A549 (cell line): ENCODE measurements at regions not wholly inside any gene's neighbourhood (a gene's known extent, or its start where the extent isn't known, plus 50 kb on each side); places are given as distances from the start of the nearest gene placed in this dataset.

Source experiments
- ATAC-seq, 2 experiments: fragments of 200-7000 bp in 1 of 2; fragments of >200 bp in 1 of 2; cut with Nextera tagmentation in 1 of 2; cut with Tn5 transposase in 1 of 2; 3 replicates each; pipeline versions ENCODE4 v1.8.0 to v1.9.1; 2018 to 2020; ENCODE audit warnings: mild to moderate bottlenecking in 1 of 2, moderate library complexity in 1 of 2
- CTCF ChIA-PET: fragments of 300-600 bp; sonication (Branson Sonifier 250); formaldehyde crosslinking; extraction: SDS; loops from one replicate; lab custom pipeline; 2021; ENCODE audit warnings: antibody characterized with exemption, inconsistent platforms; lab: Yijun Ruan, JAX
- POLR2A ChIA-PET: fragments of 350-600 bp; formaldehyde crosslinking; extraction: SDS; loops from one replicate; lab custom pipeline; 2021; ENCODE audit warnings: antibody characterized with exemption, inconsistent platforms; lab: Yijun Ruan, JAX
- DNase-seq, 2 experiments: peaks; one replicate each; pipeline versions ENCODE4 v3.0.0 to v3.0.0-alpha.2; 2011 to 2016; ENCODE audit warnings: low read depth in 1 of 2, low spot score in 1 of 2
- FAIRE-seq: peaks from 2 replicates; lab custom pipeline; 2011; peaks lifted over from hg19 to GRCh38; lab: Jason Lieb, UNC
- H3K27ac ChIP-seq, 2 experiments: fragments of >200 bp; sonication (Bioruptor Twin); formaldehyde crosslinking; 3 replicates each; pipeline ENCODE4 v1.5.1; 2016 to 2017
- H3K4me1 ChIP-seq: fragments of >200 bp; sonication (Bioruptor Twin); formaldehyde crosslinking; 3 replicates; pipeline ENCODE4 v1.6.1; 2016
- H3K4me2 ChIP-seq: fragments of >200 bp; sonication (Bioruptor Twin); formaldehyde crosslinking; 3 replicates; pipeline ENCODE4 v1.6.1; 2016
- H3K4me3 ChIP-seq: fragments of >200 bp; sonication (Bioruptor Twin); formaldehyde crosslinking; 3 replicates; pipeline ENCODE4 v1.5.1; 2016
- H3K9me3 ChIP-seq: fragments of >200 bp; sonication (Bioruptor Twin); formaldehyde crosslinking; 3 replicates; pipeline ENCODE4 v1.6.1; 2016
- BHLHE40 ChIP-seq: IDR thresholded peaks from 2 replicates; pipeline ENCODE4 v1.6.1; 2012; ENCODE audit warnings: low read depth, low read length, inconsistent platforms
- CBX2 ChIP-seq: fragments of 200-600 bp; sonication (generic); IDR thresholded peaks from 2 replicates; pipeline ENCODE4 v1.6.1; 2016; ENCODE audit warnings: low read depth, mild to moderate bottlenecking, borderline replicate concordance
- CHD2 ChIP-seq: fragments of 150-350 bp; IDR thresholded peaks from 2 replicates; pipeline ENCODE4 v1.6.1; 2014; ENCODE audit warnings: low read length; ENCODE audit not compliant: partially characterized antibody
- EHF ChIP-seq: fragments of 250-450 bp; sonication (Bioruptor Pico); IDR thresholded peaks from 2 replicates; pipeline ENCODE4 v1.5.0; 2020; ENCODE audit warnings: mild to moderate bottlenecking
- EHMT2 ChIP-seq: fragments of 200-600 bp; sonication (generic); IDR thresholded peaks from 2 replicates; pipeline ENCODE4 v1.6.1; 2016; ENCODE audit warnings: antibody characterized with exemption, low read depth, mild to moderate bottlenecking, moderate library complexity
- FOXS1 ChIP-seq: fragments of 250-450 bp; sonication (Bioruptor Pico); IDR thresholded peaks from 2 replicates; pipeline ENCODE4 v1.5.0; 2020; ENCODE audit warnings: mild to moderate bottlenecking, moderate library complexity
- HOXB13 ChIP-seq: fragments of 250-450 bp; sonication (Bioruptor Pico); IDR thresholded peaks from 2 replicates; pipeline ENCODE4 v1.5.0; 2020; ENCODE audit warnings: low read depth, mild to moderate bottlenecking, moderate library complexity
- HOXB5 ChIP-seq: fragments of 250-450 bp; sonication (Bioruptor Pico); IDR thresholded peaks from 2 replicates; pipeline ENCODE4 v1.5.0; 2020; ENCODE audit warnings: mild to moderate bottlenecking, moderate library complexity
- MAFK ChIP-seq: fragments of 450-650 bp; IDR thresholded peaks from 2 replicates; pipeline ENCODE4 v1.6.1; 2014; ENCODE audit not compliant: partially characterized antibody
- MAZ ChIP-seq: fragments of 150-350 bp; IDR thresholded peaks from 2 replicates; pipeline ENCODE4 v1.6.1; 2014; ENCODE audit warnings: antibody characterized with exemption, low read depth, low read length, borderline replicate concordance
- NFE2L2 ChIP-seq: fragments of 150-350 bp; conservative IDR thresholded peaks from 2 replicates; pipeline ENCODE4 v1.6.1; 2014; ENCODE audit warnings: low read length
- NR3C1 ChIP-seq: fragments of >200 bp; sonication (Bioruptor Twin); formaldehyde crosslinking; IDR thresholded peaks from 3 replicates; pipeline ENCODE4 v1.6.1; 2017
- PHF8 ChIP-seq: fragments of 200-600 bp; sonication (generic); IDR thresholded peaks from 2 replicates; pipeline ENCODE4 v1.6.1; 2016; ENCODE audit warnings: low read depth, mild to moderate bottlenecking, antibody characterized with exemption, moderate library complexity, borderline replicate concordance
- POLR2AphosphoS2 ChIP-seq: conservative IDR thresholded peaks from 2 replicates; pipeline ENCODE4 v1.6.1; 2012; ENCODE audit warnings: low read length, improper control_type of control experiment, inconsistent platforms
- RCOR1 ChIP-seq: fragments of 150-350 bp; IDR thresholded peaks from 2 replicates; pipeline ENCODE4 v1.6.1; 2014; ENCODE audit warnings: antibody characterized with exemption, low read length, low read depth
- RFX5 ChIP-seq: fragments of 450-650 bp; IDR thresholded peaks from 2 replicates; pipeline ENCODE4 v1.7.1; 2014; ENCODE audit warnings: antibody characterized with exemption, mild to moderate bottlenecking, moderate library complexity
- TP53 ChIP-seq: fragments of 250-450 bp; sonication (Bioruptor Pico); IDR thresholded peaks from 2 replicates; pipeline ENCODE4 v1.5.0; 2021; ENCODE audit warnings: mild to moderate bottlenecking, moderate library complexity
- WGBS: methylation state at CpG from one replicate; pipeline ENCODE4 v1.1.6; 2017; ENCODE audit errors: missing lambda C conversion rate; 5-methylcytosine and 5-hydroxymethylcytosine counted together
- TF ChIP-seq, protein P1 (sequence below): fragments of 250-450 bp; sonication (Bioruptor Pico); IDR thresholded peaks from 2 replicates; pipeline ENCODE4 v1.5.0; 2020; ENCODE audit warnings: low read depth, mild to moderate bottlenecking, moderate library complexity
- TF ChIP-seq, protein P2 (sequence below): fragments of >200 bp; sonication (Bioruptor Twin); formaldehyde crosslinking; IDR thresholded peaks from 2 replicates; pipeline ENCODE4 v1.6.1; 2016
- TF ChIP-seq, protein P3 (sequence below): fragments of >200 bp; sonication (Bioruptor Twin); formaldehyde crosslinking; IDR thresholded peaks from 3 replicates; pipeline ENCODE4 v1.5.1; 2016
- TF ChIP-seq, protein P4 (sequence below): fragments of 200-600 bp; sonication (generic); IDR thresholded peaks from 2 replicates; pipeline ENCODE4 v1.6.1; 2016; ENCODE audit warnings: antibody characterized with exemption, mild to moderate bottlenecking, moderate library complexity

DNA sequence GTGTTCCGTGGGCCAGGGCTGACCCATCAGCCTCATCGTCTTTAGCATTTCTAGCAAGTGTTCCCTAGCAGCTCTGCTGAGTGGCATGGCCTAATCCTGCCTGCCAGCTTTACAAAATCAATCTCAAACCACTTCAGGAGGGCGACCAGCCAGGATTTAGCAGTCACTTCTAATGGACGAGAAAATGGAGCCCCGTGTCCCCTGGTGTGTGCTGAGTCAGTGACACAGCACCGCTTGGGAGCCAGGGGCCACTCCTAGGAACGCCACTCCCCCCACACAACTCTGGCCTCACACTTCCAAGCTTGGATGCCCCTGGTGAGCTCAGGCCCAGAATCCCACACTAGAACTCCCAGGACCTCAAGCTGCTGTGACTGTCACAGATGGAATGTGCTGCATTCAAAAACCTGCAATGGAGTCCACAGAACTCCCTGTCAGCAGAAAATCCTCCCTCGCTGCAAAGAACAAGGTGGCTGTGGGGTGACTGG, 311.2 kb upstream of the GATB start:
- no peak overlapping the region for H3K4me2 ChIP-seq
- no peak overlapping the region for H3K4me3 ChIP-seq
- ChIA-PET POLR2A (no interaction called here), CTCF (no interaction called here)
- no peak for DNase-seq
- no peak for ATAC-seq
- no peak for FAIRE-seq
- WGBS, result 68% methylated on average over 4 of the region's 8 CpGs
- no peaks in the 10 kb centered on the region for H3K4me1 ChIP-seq
- H3K9me3 ChIP-seq, result no peaks in the 10 kb centered on the region
- H3K27ac ChIP-seq, result no peak overlapping the region
- no peak for TF ChIP-seq EHMT2
- TF ChIP-seq CBX2, result no peak
- TF ChIP-seq TP53 (CRISPR knock-in tag), result no peak
- TF ChIP-seq, protein P1, sequence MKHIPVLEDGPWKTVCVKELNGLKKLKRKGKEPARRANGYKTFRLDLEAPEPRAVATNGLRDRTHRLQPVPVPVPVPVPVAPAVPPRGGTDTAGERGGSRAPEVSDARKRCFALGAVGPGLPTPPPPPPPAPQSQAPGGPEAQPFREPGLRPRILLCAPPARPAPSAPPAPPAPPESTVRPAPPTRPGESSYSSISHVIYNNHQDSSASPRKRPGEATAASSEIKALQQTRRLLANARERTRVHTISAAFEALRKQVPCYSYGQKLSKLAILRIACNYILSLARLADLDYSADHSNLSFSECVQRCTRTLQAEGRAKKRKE (CRISPR knock-in tag), result no peak
- TF ChIP-seq POLR2AphosphoS2, result no peak
- no peak for TF ChIP-seq BHLHE40
- TF ChIP-seq, protein P2, sequence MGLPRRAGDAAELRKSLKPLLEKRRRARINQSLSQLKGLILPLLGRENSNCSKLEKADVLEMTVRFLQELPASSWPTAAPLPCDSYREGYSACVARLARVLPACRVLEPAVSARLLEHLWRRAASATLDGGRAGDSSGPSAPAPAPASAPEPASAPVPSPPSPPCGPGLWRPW, result no peak
- no peak for TF ChIP-seq HOXB5 (CRISPR knock-in tag)
- no peak for TF ChIP-seq NR3C1
- no peak for TF ChIP-seq EHF
- no peak for TF ChIP-seq CHD2
- TF ChIP-seq, protein P3, sequence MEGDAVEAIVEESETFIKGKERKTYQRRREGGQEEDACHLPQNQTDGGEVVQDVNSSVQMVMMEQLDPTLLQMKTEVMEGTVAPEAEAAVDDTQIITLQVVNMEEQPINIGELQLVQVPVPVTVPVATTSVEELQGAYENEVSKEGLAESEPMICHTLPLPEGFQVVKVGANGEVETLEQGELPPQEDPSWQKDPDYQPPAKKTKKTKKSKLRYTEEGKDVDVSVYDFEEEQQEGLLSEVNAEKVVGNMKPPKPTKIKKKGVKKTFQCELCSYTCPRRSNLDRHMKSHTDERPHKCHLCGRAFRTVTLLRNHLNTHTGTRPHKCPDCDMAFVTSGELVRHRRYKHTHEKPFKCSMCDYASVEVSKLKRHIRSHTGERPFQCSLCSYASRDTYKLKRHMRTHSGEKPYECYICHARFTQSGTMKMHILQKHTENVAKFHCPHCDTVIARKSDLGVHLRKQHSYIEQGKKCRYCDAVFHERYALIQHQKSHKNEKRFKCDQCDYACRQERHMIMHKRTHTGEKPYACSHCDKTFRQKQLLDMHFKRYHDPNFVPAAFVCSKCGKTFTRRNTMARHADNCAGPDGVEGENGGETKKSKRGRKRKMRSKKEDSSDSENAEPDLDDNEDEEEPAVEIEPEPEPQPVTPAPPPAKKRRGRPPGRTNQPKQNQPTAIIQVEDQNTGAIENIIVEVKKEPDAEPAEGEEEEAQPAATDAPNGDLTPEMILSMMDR, result no peak
- no peak for TF ChIP-seq PHF8

DNA sequence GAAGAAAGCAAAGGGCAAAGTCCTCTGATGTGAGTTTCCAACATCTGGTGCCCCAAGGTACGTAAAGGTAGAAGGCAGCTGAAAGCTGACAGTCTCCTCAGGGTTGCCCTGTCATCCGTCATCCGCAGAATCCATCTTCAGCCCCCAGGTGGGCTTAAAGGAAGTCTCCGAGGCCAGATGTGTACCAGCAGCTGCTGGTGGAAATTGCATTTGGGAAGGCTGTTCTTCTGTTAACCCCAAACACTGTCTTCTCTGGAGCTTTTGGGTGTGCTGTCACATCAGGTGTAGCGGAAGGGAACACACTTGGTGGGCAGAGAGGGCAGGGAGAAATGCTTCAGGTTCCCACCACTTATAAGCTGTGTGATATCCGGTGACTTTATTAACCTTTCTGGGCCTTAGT, 310.0 kb upstream of the GATB start:
- Histone ChIP-seq H3K27ac (no peak overlapping the region), H3K4me3 (no peak overlapping the region)
- no peak for FAIRE-seq
- whole genome bisulfite sequencing, result 84% methylated on average over 5 of the region's 6 CpGs
- TF ChIP-seq NFE2L2 (no peak), RCOR1 (no peak), MAZ (no peak), HOXB13 (CRISPR knock-in tag) (no peak), MAFK (no peak), RFX5 (no peak), CHD2 (no peak), FOXS1 (CRISPR knock-in tag) (no peak)
- TF ChIP-seq, protein P4, sequence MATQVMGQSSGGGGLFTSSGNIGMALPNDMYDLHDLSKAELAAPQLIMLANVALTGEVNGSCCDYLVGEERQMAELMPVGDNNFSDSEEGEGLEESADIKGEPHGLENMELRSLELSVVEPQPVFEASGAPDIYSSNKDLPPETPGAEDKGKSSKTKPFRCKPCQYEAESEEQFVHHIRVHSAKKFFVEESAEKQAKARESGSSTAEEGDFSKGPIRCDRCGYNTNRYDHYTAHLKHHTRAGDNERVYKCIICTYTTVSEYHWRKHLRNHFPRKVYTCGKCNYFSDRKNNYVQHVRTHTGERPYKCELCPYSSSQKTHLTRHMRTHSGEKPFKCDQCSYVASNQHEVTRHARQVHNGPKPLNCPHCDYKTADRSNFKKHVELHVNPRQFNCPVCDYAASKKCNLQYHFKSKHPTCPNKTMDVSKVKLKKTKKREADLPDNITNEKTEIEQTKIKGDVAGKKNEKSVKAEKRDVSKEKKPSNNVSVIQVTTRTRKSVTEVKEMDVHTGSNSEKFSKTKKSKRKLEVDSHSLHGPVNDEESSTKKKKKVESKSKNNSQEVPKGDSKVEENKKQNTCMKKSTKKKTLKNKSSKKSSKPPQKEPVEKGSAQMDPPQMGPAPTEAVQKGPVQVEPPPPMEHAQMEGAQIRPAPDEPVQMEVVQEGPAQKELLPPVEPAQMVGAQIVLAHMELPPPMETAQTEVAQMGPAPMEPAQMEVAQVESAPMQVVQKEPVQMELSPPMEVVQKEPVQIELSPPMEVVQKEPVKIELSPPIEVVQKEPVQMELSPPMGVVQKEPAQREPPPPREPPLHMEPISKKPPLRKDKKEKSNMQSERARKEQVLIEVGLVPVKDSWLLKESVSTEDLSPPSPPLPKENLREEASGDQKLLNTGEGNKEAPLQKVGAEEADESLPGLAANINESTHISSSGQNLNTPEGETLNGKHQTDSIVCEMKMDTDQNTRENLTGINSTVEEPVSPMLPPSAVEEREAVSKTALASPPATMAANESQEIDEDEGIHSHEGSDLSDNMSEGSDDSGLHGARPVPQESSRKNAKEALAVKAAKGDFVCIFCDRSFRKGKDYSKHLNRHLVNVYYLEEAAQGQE, result no peak
- TF ChIP-seq, all 56 proteins: peak for 0
- no peak for DNase-seq
- CTCF ChIA-PET, result no interaction called here
- H3K4me2 ChIP-seq, result no peak overlapping the region
- H3K4me1 ChIP-seq, result no peaks in the 10 kb centered on the region
- POLR2A ChIA-PET, result no interaction called here
- H3K9me3 ChIP-seq, result no peaks in the 10 kb centered on the region
- ATAC-seq, result no peak
